ENCODE measurements at regions not wholly inside any gene's neighbourhood (a gene's known extent, or its start where the extent isn't known, plus 50 kb on each side); places are given as distances from the start of the nearest gene placed in this dataset.

DNA sequence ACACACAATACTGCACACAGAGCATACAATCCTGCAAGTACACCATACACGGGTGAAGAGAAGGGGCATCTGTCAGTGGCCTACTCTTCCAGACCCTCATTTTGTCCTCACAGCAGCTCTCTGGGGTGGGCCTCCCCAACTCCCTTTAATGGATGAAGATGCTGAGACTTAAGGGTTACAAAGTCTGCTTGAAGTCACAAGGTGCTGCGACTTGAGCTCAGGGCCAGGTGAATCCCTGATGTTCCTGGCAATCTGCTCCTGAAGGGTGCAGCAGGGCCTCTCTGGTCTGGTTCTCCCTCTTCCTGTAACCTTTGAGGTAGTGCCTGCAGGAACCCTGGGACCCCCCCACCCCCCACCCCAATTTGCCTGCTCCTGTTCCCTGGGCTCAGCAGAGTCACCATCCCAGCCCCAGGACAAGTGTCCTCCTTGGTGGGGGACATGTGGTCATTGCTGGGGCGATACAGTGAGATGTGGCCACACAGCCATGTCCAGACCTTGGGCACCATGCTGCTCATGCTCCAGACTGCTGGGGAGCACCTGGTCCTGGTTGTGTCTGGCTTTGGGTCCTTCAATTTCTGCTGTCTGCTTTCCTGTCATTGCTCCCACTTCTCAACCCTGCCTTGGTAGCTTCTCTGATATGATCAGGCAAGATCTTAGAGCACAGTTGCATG lies 107.5 kb downstream of the METRNL start:
- TF ChIP-seq POLR2A (IDR thresholded peaks at IDR 0.05) (no peak), POLR2AphosphoS5 (IDR thresholded peaks at IDR 0.05) (no peak), EP300 (IDR thresholded peaks at IDR 0.05; ENCODE audit: low read depth) (no peak)
- TF ChIP-seq, protein P1, sequence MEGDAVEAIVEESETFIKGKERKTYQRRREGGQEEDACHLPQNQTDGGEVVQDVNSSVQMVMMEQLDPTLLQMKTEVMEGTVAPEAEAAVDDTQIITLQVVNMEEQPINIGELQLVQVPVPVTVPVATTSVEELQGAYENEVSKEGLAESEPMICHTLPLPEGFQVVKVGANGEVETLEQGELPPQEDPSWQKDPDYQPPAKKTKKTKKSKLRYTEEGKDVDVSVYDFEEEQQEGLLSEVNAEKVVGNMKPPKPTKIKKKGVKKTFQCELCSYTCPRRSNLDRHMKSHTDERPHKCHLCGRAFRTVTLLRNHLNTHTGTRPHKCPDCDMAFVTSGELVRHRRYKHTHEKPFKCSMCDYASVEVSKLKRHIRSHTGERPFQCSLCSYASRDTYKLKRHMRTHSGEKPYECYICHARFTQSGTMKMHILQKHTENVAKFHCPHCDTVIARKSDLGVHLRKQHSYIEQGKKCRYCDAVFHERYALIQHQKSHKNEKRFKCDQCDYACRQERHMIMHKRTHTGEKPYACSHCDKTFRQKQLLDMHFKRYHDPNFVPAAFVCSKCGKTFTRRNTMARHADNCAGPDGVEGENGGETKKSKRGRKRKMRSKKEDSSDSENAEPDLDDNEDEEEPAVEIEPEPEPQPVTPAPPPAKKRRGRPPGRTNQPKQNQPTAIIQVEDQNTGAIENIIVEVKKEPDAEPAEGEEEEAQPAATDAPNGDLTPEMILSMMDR (IDR thresholded peaks at IDR 0.05) = no peak
